ENCODE measurements at regions not wholly inside any gene's neighbourhood (a gene's known extent, or its start where the extent isn't known, plus 50 kb on each side); places are given as distances from the start of the nearest gene placed in this dataset.

- H2AFZ ChIP-seq (ENCODE audit: low read depth) = no peak overlapping the region
- H3K4me2 ChIP-seq = no peak overlapping the region
- TF ChIP-seq, protein P1, sequence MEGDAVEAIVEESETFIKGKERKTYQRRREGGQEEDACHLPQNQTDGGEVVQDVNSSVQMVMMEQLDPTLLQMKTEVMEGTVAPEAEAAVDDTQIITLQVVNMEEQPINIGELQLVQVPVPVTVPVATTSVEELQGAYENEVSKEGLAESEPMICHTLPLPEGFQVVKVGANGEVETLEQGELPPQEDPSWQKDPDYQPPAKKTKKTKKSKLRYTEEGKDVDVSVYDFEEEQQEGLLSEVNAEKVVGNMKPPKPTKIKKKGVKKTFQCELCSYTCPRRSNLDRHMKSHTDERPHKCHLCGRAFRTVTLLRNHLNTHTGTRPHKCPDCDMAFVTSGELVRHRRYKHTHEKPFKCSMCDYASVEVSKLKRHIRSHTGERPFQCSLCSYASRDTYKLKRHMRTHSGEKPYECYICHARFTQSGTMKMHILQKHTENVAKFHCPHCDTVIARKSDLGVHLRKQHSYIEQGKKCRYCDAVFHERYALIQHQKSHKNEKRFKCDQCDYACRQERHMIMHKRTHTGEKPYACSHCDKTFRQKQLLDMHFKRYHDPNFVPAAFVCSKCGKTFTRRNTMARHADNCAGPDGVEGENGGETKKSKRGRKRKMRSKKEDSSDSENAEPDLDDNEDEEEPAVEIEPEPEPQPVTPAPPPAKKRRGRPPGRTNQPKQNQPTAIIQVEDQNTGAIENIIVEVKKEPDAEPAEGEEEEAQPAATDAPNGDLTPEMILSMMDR (conservative IDR thresholded peaks at IDR 0.05; ENCODE audit: low read depth, low read length) = no peak
- no peaks in the 10 kb centered on the region for H3K27me3 ChIP-seq (ENCODE audit: insufficient read depth, low read depth)
- H4K20me1 ChIP-seq (ENCODE audit: insufficient read depth) = no peaks in the 10 kb centered on the region
- H3K4me3 ChIP-seq (IDR thresholded peaks at IDR 0.05; ENCODE audit: insufficient read depth, low read depth, low read length) = no peak overlapping the region
- H3K36me3 ChIP-seq (ENCODE audit: insufficient read depth) = no peaks in the 10 kb centered on the region
- H3K9ac ChIP-seq = no peak overlapping the region
- H3K4me1 ChIP-seq (ENCODE audit: low read depth, poor library complexity, severe bottlenecking) = peaks cover 8% of the 10 kb centered on the region
- no peaks in the 10 kb centered on the region for H3K79me2 ChIP-seq (ENCODE audit: insufficient read depth, low read depth)
- no peak overlapping the region for H3K27ac ChIP-seq
Measured at GRCh38 chr3:124572851-124573405, 157.3 kb upstream of the UMPS start.

DNA sequence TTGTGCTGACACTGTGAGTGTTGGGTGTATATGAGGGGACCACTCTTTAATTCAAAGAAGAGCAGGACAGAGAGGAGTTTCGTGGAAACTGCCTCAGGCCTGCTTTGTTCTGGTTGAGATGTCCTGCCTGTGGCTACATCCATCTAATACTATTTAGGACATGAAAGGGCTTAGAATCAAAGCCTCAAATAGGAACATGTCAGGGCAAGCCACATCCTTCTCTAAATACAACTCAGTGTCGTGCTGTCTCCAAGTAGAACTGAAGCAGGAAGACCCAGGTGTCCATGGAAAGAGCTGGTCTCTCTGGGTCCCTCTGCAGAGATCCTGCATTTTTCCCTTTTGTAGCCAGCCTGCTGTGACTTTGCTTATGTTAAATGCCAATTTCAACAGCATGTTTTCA lies 156.2 kb upstream of the UMPS start:
- Histone ChIP-seq H3K4me1 (ENCODE audit: low read depth, poor library complexity, severe bottlenecking) (peaks cover 8% of the 10 kb centered on the region), H3K36me3 (ENCODE audit: insufficient read depth) (no peaks in the 10 kb centered on the region), H2AFZ (ENCODE audit: low read depth) (no peak overlapping the region), H4K20me1 (ENCODE audit: insufficient read depth) (no peaks in the 10 kb centered on the region), H3K9ac (no peak overlapping the region), H3K4me3 (IDR thresholded peaks at IDR 0.05; ENCODE audit: insufficient read depth, low read depth, low read length) (no peak overlapping the region), H3K27ac (no peak overlapping the region), H3K4me2 (no peak overlapping the region), H3K27me3 (ENCODE audit: insufficient read depth, low read depth) (no peaks in the 10 kb centered on the region), H3K79me2 (ENCODE audit: insufficient read depth, low read depth) (no peaks in the 10 kb centered on the region)
- TF ChIP-seq, protein P1 (conservative IDR thresholded peaks at IDR 0.05; ENCODE audit: low read depth, low read length) = no peak

DNA sequence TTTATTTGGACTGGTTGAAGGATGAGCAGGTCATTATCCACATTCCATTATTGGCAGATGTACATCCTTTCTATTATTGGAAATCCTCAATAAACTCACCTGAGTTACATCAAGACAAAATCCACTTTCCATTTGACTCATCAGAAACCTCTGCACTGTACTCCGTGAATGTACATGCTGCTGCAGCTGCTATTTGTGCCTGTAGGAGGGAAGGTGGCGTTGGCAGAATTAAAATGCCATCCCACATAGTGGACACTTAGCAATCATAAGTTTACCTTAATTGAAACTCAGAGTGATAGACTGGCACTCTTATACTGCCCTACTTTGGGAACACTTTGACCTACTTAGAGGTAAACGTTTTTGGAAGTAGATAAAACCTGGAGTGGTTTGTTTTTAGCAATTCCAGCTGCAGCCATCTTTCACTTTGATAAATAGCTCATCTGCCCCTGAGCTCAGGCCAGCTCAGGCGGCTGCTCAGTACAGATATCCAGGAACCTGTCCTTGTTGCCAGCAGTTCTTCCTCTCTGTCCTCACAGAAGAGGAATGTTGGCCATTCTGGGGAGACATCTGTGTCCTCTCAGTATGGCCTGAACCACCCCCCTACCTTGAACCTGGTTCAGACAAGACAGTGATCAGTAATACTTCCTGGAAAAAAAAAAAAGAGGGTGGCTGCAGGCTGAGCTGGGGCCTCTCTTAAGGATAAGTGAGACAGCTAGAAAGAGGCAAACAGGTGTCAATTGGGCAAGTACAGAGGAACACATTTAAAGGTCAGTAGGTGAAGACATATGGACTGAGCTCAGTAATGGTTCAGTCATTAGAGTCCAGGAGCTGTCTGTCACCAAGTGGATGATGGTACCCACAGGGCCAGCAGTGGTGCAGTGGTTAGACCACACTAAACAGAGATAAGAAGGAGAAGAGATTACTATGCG lies 153.4 kb upstream of the UMPS start:
- Histone ChIP-seq H2AFZ (ENCODE audit: low read depth) (no peak overlapping the region), H4K20me1 (ENCODE audit: insufficient read depth) (no peaks in the 10 kb centered on the region), H3K4me1 (ENCODE audit: low read depth, poor library complexity, severe bottlenecking) (peaks cover 8% of the 10 kb centered on the region), H3K4me3 (IDR thresholded peaks at IDR 0.05; ENCODE audit: insufficient read depth, low read depth, low read length) (no peak overlapping the region), H3K9ac (no peak overlapping the region), H3K36me3 (ENCODE audit: insufficient read depth) (no peaks in the 10 kb centered on the region), H3K27ac (no peak overlapping the region), H3K27me3 (ENCODE audit: insufficient read depth, low read depth) (no peaks in the 10 kb centered on the region), H3K79me2 (ENCODE audit: insufficient read depth, low read depth) (no peaks in the 10 kb centered on the region), H3K4me2 (no peak overlapping the region)
- TF ChIP-seq, protein P1 (conservative IDR thresholded peaks at IDR 0.05; ENCODE audit: low read depth, low read length) = no peak

GRCh38 chr3:124577494-124578167 lies 152.6 kb upstream of the UMPS start:
- H2AFZ ChIP-seq (ENCODE audit: low read depth) = no peak overlapping the region
- no peaks in the 10 kb centered on the region for H3K79me2 ChIP-seq (ENCODE audit: insufficient read depth, low read depth)
- no peaks in the 10 kb centered on the region for H3K36me3 ChIP-seq (ENCODE audit: insufficient read depth)
- peaks cover 8% of the 10 kb centered on the region for H3K4me1 ChIP-seq (ENCODE audit: low read depth, poor library complexity, severe bottlenecking)
- no peak overlapping the region for H3K9ac ChIP-seq
- no peaks in the 10 kb centered on the region for H3K27me3 ChIP-seq (ENCODE audit: insufficient read depth, low read depth)
- H3K4me3 ChIP-seq (IDR thresholded peaks at IDR 0.05; ENCODE audit: insufficient read depth, low read depth, low read length) = no peak overlapping the region
- H4K20me1 ChIP-seq (ENCODE audit: insufficient read depth) = no peaks in the 10 kb centered on the region
- H3K4me2 ChIP-seq = no peak overlapping the region
- TF ChIP-seq, protein P1 (conservative IDR thresholded peaks at IDR 0.05; ENCODE audit: low read depth, low read length) = no peak
- H3K27ac ChIP-seq = no peak overlapping the region

All from KMS-11 (cell line).